ENCODE measurements at regions not wholly inside any gene's neighbourhood (a gene's known extent, or its start where the extent isn't known, plus 50 kb on each side); places are given as distances from the start of the nearest gene placed in this dataset.

DNA sequence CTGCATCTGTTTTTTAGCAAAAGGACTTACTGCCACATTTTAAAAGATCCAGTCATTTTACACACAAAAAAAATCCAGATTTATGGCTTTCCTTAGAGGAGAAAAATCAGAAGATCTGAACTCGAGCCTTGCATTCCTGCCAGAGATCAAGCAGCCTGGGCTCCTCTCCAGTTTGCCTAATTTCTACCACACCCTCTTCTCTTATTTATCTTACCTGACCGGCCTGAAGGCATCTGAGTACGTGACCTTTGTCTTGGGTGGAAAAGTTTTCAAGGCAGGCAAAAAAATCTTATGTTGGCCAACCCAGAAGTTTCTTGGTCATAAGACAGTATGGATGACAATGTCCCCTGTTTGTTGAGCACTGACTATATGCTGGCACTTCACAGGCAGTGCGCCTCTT is 60.3 kb downstream of the CHRD start:
- no peaks in the 10 kb centered on the region for H4K20me1 ChIP-seq (ENCODE audit: insufficient read depth, low read length)
- no peak overlapping the region for H2AFZ ChIP-seq (ENCODE audit: low read length)
- H3K4me1 ChIP-seq (ENCODE audit: insufficient read depth, low read length): no peaks in the 10 kb centered on the region
- no peaks in the 10 kb centered on the region for H3K9me3 ChIP-seq (ENCODE audit: low read depth, low read length)
- peaks cover 12% of the 10 kb centered on the region for H3K27me3 ChIP-seq (ENCODE audit: insufficient read depth, low read length)
- H3K36me3 ChIP-seq (ENCODE audit: insufficient read depth, low read length): no peaks in the 10 kb centered on the region
- no peak overlapping the region for H3K4me2 ChIP-seq (ENCODE audit: insufficient read depth, low read length)
- no peak for DNase-seq (ENCODE audit: insufficient read length, low spot score, missing footprints)
- no peak overlapping the region for H3K27ac ChIP-seq (ENCODE audit: low read depth, low read length)
- no peaks in the 10 kb centered on the region for H3K79me2 ChIP-seq (ENCODE audit: insufficient read depth, low read length)
- H3K4me3 ChIP-seq (ENCODE audit: insufficient read depth, low read length): no peak overlapping the region
- TF ChIP-seq, protein P1, sequence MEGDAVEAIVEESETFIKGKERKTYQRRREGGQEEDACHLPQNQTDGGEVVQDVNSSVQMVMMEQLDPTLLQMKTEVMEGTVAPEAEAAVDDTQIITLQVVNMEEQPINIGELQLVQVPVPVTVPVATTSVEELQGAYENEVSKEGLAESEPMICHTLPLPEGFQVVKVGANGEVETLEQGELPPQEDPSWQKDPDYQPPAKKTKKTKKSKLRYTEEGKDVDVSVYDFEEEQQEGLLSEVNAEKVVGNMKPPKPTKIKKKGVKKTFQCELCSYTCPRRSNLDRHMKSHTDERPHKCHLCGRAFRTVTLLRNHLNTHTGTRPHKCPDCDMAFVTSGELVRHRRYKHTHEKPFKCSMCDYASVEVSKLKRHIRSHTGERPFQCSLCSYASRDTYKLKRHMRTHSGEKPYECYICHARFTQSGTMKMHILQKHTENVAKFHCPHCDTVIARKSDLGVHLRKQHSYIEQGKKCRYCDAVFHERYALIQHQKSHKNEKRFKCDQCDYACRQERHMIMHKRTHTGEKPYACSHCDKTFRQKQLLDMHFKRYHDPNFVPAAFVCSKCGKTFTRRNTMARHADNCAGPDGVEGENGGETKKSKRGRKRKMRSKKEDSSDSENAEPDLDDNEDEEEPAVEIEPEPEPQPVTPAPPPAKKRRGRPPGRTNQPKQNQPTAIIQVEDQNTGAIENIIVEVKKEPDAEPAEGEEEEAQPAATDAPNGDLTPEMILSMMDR (IDR thresholded peaks at IDR 0.05; ENCODE audit: extremely low read depth, low read depth, low read length): no peak

GRCh38 chr3:184441202-184441900 is 61.5 kb downstream of the CHRD start:
- no peak overlapping the region for H3K4me3 ChIP-seq (ENCODE audit: insufficient read depth, low read length)
- H3K79me2 ChIP-seq (ENCODE audit: insufficient read depth, low read length): no peaks in the 10 kb centered on the region
- H3K36me3 ChIP-seq (ENCODE audit: insufficient read depth, low read length): no peaks in the 10 kb centered on the region
- H3K4me1 ChIP-seq (ENCODE audit: insufficient read depth, low read length): no peaks in the 10 kb centered on the region
- no peak overlapping the region for H3K27ac ChIP-seq (ENCODE audit: low read depth, low read length)
- H3K9me3 ChIP-seq (ENCODE audit: low read depth, low read length): no peaks in the 10 kb centered on the region
- TF ChIP-seq, protein P1 (IDR thresholded peaks at IDR 0.05; ENCODE audit: extremely low read depth, low read depth, low read length): no peak
- peaks cover 12% of the 10 kb centered on the region for H3K27me3 ChIP-seq (ENCODE audit: insufficient read depth, low read length)
- no peak overlapping the region for H2AFZ ChIP-seq (ENCODE audit: low read length)
- H4K20me1 ChIP-seq (ENCODE audit: insufficient read depth, low read length): no peaks in the 10 kb centered on the region
- peak; percentile 54 for DNase-seq (ENCODE audit: insufficient read length, low spot score, missing footprints)
- H3K4me2 ChIP-seq (ENCODE audit: insufficient read depth, low read length): no peak overlapping the region

DNA sequence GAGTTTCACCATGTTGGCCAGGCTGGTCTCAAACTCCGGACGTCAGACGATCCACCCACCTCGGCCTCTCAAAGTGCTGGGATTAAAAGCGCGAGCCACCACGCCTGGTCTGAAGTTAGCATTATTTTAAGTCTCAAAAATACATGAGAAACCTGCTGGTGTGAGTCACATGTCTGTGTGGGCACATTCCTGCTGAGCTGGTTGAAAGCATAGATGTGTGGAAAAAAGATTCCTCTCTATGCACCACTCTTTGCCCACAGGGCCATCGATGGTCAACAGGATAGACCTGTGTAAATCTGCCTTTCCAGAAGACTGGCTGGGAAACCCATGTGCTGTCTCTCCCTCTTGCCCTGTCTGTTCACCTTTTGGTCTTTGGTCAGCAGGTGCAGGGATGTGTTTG is 63.5 kb downstream of the CHRD start:
- no peak overlapping the region for H3K27ac ChIP-seq (ENCODE audit: low read depth, low read length)
- no peak overlapping the region for H3K4me3 ChIP-seq (ENCODE audit: insufficient read depth, low read length)
- TF ChIP-seq, protein P1 (IDR thresholded peaks at IDR 0.05; ENCODE audit: extremely low read depth, low read depth, low read length): no peak
- no peaks in the 10 kb centered on the region for H3K4me1 ChIP-seq (ENCODE audit: insufficient read depth, low read length)
- no peak overlapping the region for H3K4me2 ChIP-seq (ENCODE audit: insufficient read depth, low read length)
- H3K27me3 ChIP-seq (ENCODE audit: insufficient read depth, low read length): peaks cover 12% of the 10 kb centered on the region
- H3K36me3 ChIP-seq (ENCODE audit: insufficient read depth, low read length): no peaks in the 10 kb centered on the region
- peak; percentile 47 for DNase-seq (ENCODE audit: insufficient read length, low spot score, missing footprints)
- H3K79me2 ChIP-seq (ENCODE audit: insufficient read depth, low read length): no peaks in the 10 kb centered on the region
- no peak overlapping the region for H2AFZ ChIP-seq (ENCODE audit: low read length)
- no peaks in the 10 kb centered on the region for H4K20me1 ChIP-seq (ENCODE audit: insufficient read depth, low read length)
- H3K9me3 ChIP-seq (ENCODE audit: low read depth, low read length): no peaks in the 10 kb centered on the region

- Histone ChIP-seq H3K9me3 (ENCODE audit: low read depth, low read length) (no peaks in the 10 kb centered on the region), H2AFZ (ENCODE audit: low read length) (no peak overlapping the region), H3K79me2 (ENCODE audit: insufficient read depth, low read length) (no peaks in the 10 kb centered on the region), H3K36me3 (ENCODE audit: insufficient read depth, low read length) (no peaks in the 10 kb centered on the region), H3K4me2 (ENCODE audit: insufficient read depth, low read length) (no peak overlapping the region), H3K27me3 (ENCODE audit: insufficient read depth, low read length) (peaks cover 12% of the 10 kb centered on the region), H3K27ac (ENCODE audit: low read depth, low read length) (no peak overlapping the region), H3K4me1 (ENCODE audit: insufficient read depth, low read length) (peaks cover under 1% of the 10 kb centered on the region), H4K20me1 (ENCODE audit: insufficient read depth, low read length) (no peaks in the 10 kb centered on the region), H3K4me3 (ENCODE audit: insufficient read depth, low read length) (no peak overlapping the region)
- no peak for DNase-seq (ENCODE audit: insufficient read length, low spot score, missing footprints)
- TF ChIP-seq, protein P1 (IDR thresholded peaks at IDR 0.05; ENCODE audit: extremely low read depth, low read depth, low read length): no peak
Measured at GRCh38 chr3:184443831-184444230, 64.0 kb downstream of the CHRD start.
